ENCODE measurements at regions not wholly inside any gene's neighbourhood (a gene's known extent, or its start where the extent isn't known, plus 50 kb on each side); places are given as distances from the start of the nearest gene placed in this dataset.

GRCh38 chr3:95588473-95588872 lies 1225.9 kb upstream of the EPHA6 start:
- no peak for TF ChIP-seq Cebpa-rat (IDR thresholded peaks at IDR 0.05)
- Histone ChIP-seq H3K36me3 (no peaks in the 10 kb centered on the region), H3K9me3 (replicated peaks in 1 of 11) (peaks cover 0 to 18% (median 13%) of the 10 kb centered on the region in 11 experiments; a peak in 14 of 22 replicates), H3K4me3 (no peak overlapping the region), H3K27me3 (no peaks in the 10 kb centered on the region), H3K4me1 (no peaks in the 10 kb centered on the region), H4K20me1 (no peaks in the 10 kb centered on the region), H3K4me2 (no peak overlapping the region), H3K27ac (no peak overlapping the region), H3K9ac (no peak overlapping the region)

GRCh38 chr3:95595416-95596075 lies 1218.8 kb upstream of the EPHA6 start:
- TF ChIP-seq Cebpa-rat (IDR thresholded peaks at IDR 0.05) = no peak
- peaks cover 0 to 9% (median 6%) of the 10 kb centered on the region in 11 experiments; a peak in 7 of 22 replicates for H3K9me3 ChIP-seq (replicated peaks in 1 of 11)

GRCh38 chr3:95607926-95608325 lies 1206.5 kb upstream of the EPHA6 start:
- TF ChIP-seq Cebpa-rat (IDR thresholded peaks at IDR 0.05) = no peak
- Histone ChIP-seq H3K9me3 (replicated peaks in 1 of 11) (peaks cover 17 to 27% (median 22%) of the 10 kb centered on the region in 11 experiments), H3K4me2 (no peak overlapping the region)

More at GRCh38 chr3:95595416-95596075, 1218.8 kb upstream of the EPHA6 start:
- H3K36me3 ChIP-seq = no peaks in the 10 kb centered on the region
- no peak overlapping the region for H3K4me2 ChIP-seq
- H3K9ac ChIP-seq = no peak overlapping the region
- H4K20me1 ChIP-seq = no peaks in the 10 kb centered on the region
- H3K4me3 ChIP-seq = no peak overlapping the region
- no peaks in the 10 kb centered on the region for H3K4me1 ChIP-seq
- H3K27me3 ChIP-seq = no peaks in the 10 kb centered on the region
- H3K27ac ChIP-seq = no peak overlapping the region

GRCh38 chr3:95609411-95609810 lies 1205.0 kb upstream of the EPHA6 start:
- TF ChIP-seq Cebpa-rat (IDR thresholded peaks at IDR 0.05) = no peak
- Histone ChIP-seq H3K36me3 (no peaks in the 10 kb centered on the region), H3K27me3 (no peaks in the 10 kb centered on the region)

More at GRCh38 chr3:95607926-95608325, 1206.5 kb upstream of the EPHA6 start:
- H3K4me1 ChIP-seq = no peaks in the 10 kb centered on the region
- H3K9ac ChIP-seq = no peak overlapping the region
- H4K20me1 ChIP-seq = no peaks in the 10 kb centered on the region
- H3K4me3 ChIP-seq = no peak overlapping the region
- H3K27me3 ChIP-seq = no peaks in the 10 kb centered on the region
- H3K36me3 ChIP-seq = no peaks in the 10 kb centered on the region
- H3K27ac ChIP-seq = no peak overlapping the region

GRCh38 chr3:95612611-95613010 lies 1201.8 kb upstream of the EPHA6 start:
- Histone ChIP-seq H3K27me3 (no peaks in the 10 kb centered on the region), H3K9me3 (replicated peaks in 1 of 11) (peaks cover 6 to 12% (median 7%) of the 10 kb centered on the region in 11 experiments), H3K4me1 (no peaks in the 10 kb centered on the region), H4K20me1 (no peaks in the 10 kb centered on the region), H3K4me2 (no peak overlapping the region), H3K36me3 (no peaks in the 10 kb centered on the region), H3K27ac (no peak overlapping the region), H3K4me3 (no peak overlapping the region), H3K9ac (no peak overlapping the region)
- no peak for TF ChIP-seq Cebpa-rat (IDR thresholded peaks at IDR 0.05)

More at GRCh38 chr3:95609411-95609810, 1205.0 kb upstream of the EPHA6 start:
- no peak overlapping the region for H3K4me2 ChIP-seq
- H3K27ac ChIP-seq = no peak overlapping the region
- H4K20me1 ChIP-seq = no peaks in the 10 kb centered on the region
- no peak overlapping the region for H3K4me3 ChIP-seq
- H3K9ac ChIP-seq = no peak overlapping the region
- H3K9me3 ChIP-seq (replicated peaks in 1 of 11) = peaks cover 17 to 27% (median 22%) of the 10 kb centered on the region in 11 experiments
- H3K4me1 ChIP-seq = no peaks in the 10 kb centered on the region

GRCh38 chr3:95613993-95614392 lies 1200.4 kb upstream of the EPHA6 start:
- Histone ChIP-seq H3K27me3 (no peaks in the 10 kb centered on the region), H4K20me1 (no peaks in the 10 kb centered on the region), H3K27ac (no peak overlapping the region), H3K9ac (no peak overlapping the region), H3K9me3 (replicated peaks in 1 of 11) (0 out of 22 replicates have a peak, but pooled peaks cover 0 to under 1% (median 0%) of the 10 kb centered on the region in 11 experiments), H3K36me3 (no peaks in the 10 kb centered on the region), H3K4me1 (no peaks in the 10 kb centered on the region), H3K4me2 (no peak overlapping the region), H3K4me3 (no peak overlapping the region)
- no peak for TF ChIP-seq Cebpa-rat (IDR thresholded peaks at IDR 0.05)

GRCh38 chr3:95615592-95616310 lies 1198.6 kb upstream of the EPHA6 start:
- Histone ChIP-seq H3K4me2 (no peak overlapping the region), H3K4me3 (no peak overlapping the region), H3K27me3 (no peaks in the 10 kb centered on the region), H4K20me1 (no peaks in the 10 kb centered on the region), H3K9ac (no peak overlapping the region), H3K27ac (no peak overlapping the region), H3K36me3 (no peaks in the 10 kb centered on the region), H3K9me3 (replicated peaks in 1 of 11) (no peaks in the 10 kb centered on the region), H3K4me1 (no peaks in the 10 kb centered on the region)
- no peak for TF ChIP-seq Cebpa-rat (IDR thresholded peaks at IDR 0.05)

- Histone ChIP-seq H3K36me3 (no peaks in the 10 kb centered on the region), H3K4me2 (no peak overlapping the region), H3K9ac (no peak overlapping the region), H4K20me1 (no peaks in the 10 kb centered on the region), H3K4me1 (no peaks in the 10 kb centered on the region), H3K27ac (no peak overlapping the region), H3K27me3 (no peaks in the 10 kb centered on the region), H3K9me3 (replicated peaks in 1 of 11) (no peaks in the 10 kb centered on the region), H3K4me3 (no peak overlapping the region)
- no peak for TF ChIP-seq Cebpa-rat (IDR thresholded peaks at IDR 0.05)
Measured at GRCh38 chr3:95626107-95626506, 1188.3 kb upstream of the EPHA6 start.

- TF ChIP-seq Cebpa-rat (IDR thresholded peaks at IDR 0.05) = no peak
- Histone ChIP-seq H3K4me2 (no peak overlapping the region), H3K27ac (no peak overlapping the region), H4K20me1 (no peaks in the 10 kb centered on the region), H3K36me3 (no peaks in the 10 kb centered on the region), H3K4me1 (no peaks in the 10 kb centered on the region), H3K9me3 (replicated peaks in 1 of 11) (no peaks in the 10 kb centered on the region), H3K27me3 (no peaks in the 10 kb centered on the region), H3K9ac (no peak overlapping the region), H3K4me3 (no peak overlapping the region)
Measured at GRCh38 chr3:95627293-95627692, 1187.1 kb upstream of the EPHA6 start.

- Histone ChIP-seq H3K4me2 (no peak overlapping the region), H3K27me3 (no peaks in the 10 kb centered on the region), H3K9me3 (replicated peaks in 1 of 11) (no peaks in the 10 kb centered on the region), H4K20me1 (no peaks in the 10 kb centered on the region), H3K36me3 (no peaks in the 10 kb centered on the region), H3K27ac (no peak overlapping the region), H3K4me3 (no peak overlapping the region), H3K4me1 (no peaks in the 10 kb centered on the region), H3K9ac (no peak overlapping the region)
- no peak for TF ChIP-seq Cebpa-rat (IDR thresholded peaks at IDR 0.05)
Measured at GRCh38 chr3:95627697-95628096, 1186.7 kb upstream of the EPHA6 start.
